IMR-90 (cell line): ENCODE measurements at regions not wholly inside any gene's neighbourhood (a gene's known extent, or its start where the extent isn't known, plus 50 kb on each side); places are given as distances from the start of the nearest gene placed in this dataset.

Experiments used
- ATAC-seq: fragments of 200-7000 bp; cut with Tn5 transposase; 2 replicates; pipeline ENCODE4 v1.9.1; 2020; ENCODE audit warnings: low read depth, mild to moderate bottlenecking, moderate library complexity
- BruUV-seq: library from RNA; stranded (reverse); fragments of 400-500 nt; replicated peaks from 2 replicates; lab custom pipeline; 2021; lab: Mats Ljungman, UMichigan
- CTCF ChIA-PET: fragments of 300-600 bp; formaldehyde crosslinking; extraction: SDS; loops from one replicate; lab custom pipeline; 2021; ENCODE audit warnings: antibody characterized with exemption; lab: Yijun Ruan, JAX
- POLR2A ChIA-PET: fragments of 300-600 bp; sonication (Branson Sonifier 250); formaldehyde crosslinking; loops from one replicate; lab custom pipeline; 2022; ENCODE audit warnings: antibody characterized with exemption; ENCODE audit not compliant: unreplicated experiment; lab: Charles Lee
- DNase-seq: peaks from one replicate; pipeline ENCODE4 v3.0.0; 2013
- H2AFZ ChIP-seq: replicated peaks from 2 replicates; pipeline ENCODE3; 2013; ENCODE audit warnings: low read length, mild to moderate bottlenecking; ENCODE audit not compliant: poor library complexity
- H2AK5ac ChIP-seq: 2 replicates; pipeline ENCODE4 v1.6.1; 2013; ENCODE audit warnings: low read depth, low read length, inconsistent platforms
- H2AK9ac ChIP-seq: replicated peaks from 2 replicates; pipeline ENCODE3; 2013; ENCODE audit warnings: mild to moderate bottlenecking, low read depth, low read length, moderate library complexity; ENCODE audit not compliant: poor library complexity
- H2BK120ac ChIP-seq: 2 replicates; pipeline ENCODE4 v1.6.1; 2013; ENCODE audit warnings: low read depth, low read length, inconsistent platforms
- H2BK15ac ChIP-seq: 3 replicates; pipeline ENCODE4 v1.6.1; 2013; ENCODE audit warnings: low read depth, low read length, inconsistent platforms
- H2BK20ac ChIP-seq: 2 replicates; pipeline ENCODE4 v1.6.1; 2013; ENCODE audit warnings: low read depth, mild to moderate bottlenecking, inconsistent platforms, low read length, moderate library complexity
- H2BK5ac ChIP-seq: 2 replicates; pipeline ENCODE4 v1.6.1; 2013; ENCODE audit warnings: mild to moderate bottlenecking, low read depth, low read length, inconsistent platforms; ENCODE audit not compliant: poor library complexity, severe bottlenecking
- H3K14ac ChIP-seq: replicated peaks from 2 replicates; pipeline ENCODE4 v1.6.1; 2013; ENCODE audit warnings: low read depth, low read length, inconsistent platforms
- H3K18ac ChIP-seq: 2 replicates; pipeline ENCODE4 v1.6.1; 2013; ENCODE audit warnings: low read depth, low read length, control low read depth
- H3K23ac ChIP-seq: 2 replicates; pipeline ENCODE4 v1.6.1; 2013; ENCODE audit warnings: low read depth, low read length, inconsistent platforms
- H3K27ac ChIP-seq: 2 replicates; pipeline ENCODE4 v1.5.1; 2013; ENCODE audit warnings: mild to moderate bottlenecking, control low read depth, low read length; ENCODE audit not compliant: insufficient read depth
- H3K27me3 ChIP-seq: 2 replicates; pipeline ENCODE4 v1.6.1; 2013; ENCODE audit warnings: low read length; ENCODE audit not compliant: control insufficient read depth, insufficient read depth
- H3K36me3 ChIP-seq: 2 replicates; pipeline ENCODE4 v1.6.1; 2013; ENCODE audit warnings: low read length, mixed read lengths; ENCODE audit not compliant: control insufficient read depth, insufficient read depth
- H3K4ac ChIP-seq: 2 replicates; pipeline ENCODE4 v1.6.1; 2013; ENCODE audit warnings: low read depth, low read length, inconsistent platforms
- H3K4me1 ChIP-seq: 2 replicates; pipeline ENCODE4 v1.6.1; 2013; ENCODE audit warnings: low read length, mixed read lengths; ENCODE audit not compliant: control insufficient read depth, insufficient read depth
- H3K4me2 ChIP-seq: 2 replicates; pipeline ENCODE4 v1.6.1; 2013; ENCODE audit warnings: low read depth, mild to moderate bottlenecking, control low read depth, low read length, moderate library complexity
- H3K4me3 ChIP-seq: 2 replicates; pipeline ENCODE4 v1.5.1; 2013; ENCODE audit warnings: low read depth, mild to moderate bottlenecking, control low read depth, low read length, moderate library complexity; ENCODE audit not compliant: insufficient read depth
- H3K56ac ChIP-seq: 2 replicates; pipeline ENCODE4 v1.6.1; 2013; ENCODE audit warnings: low read length, inconsistent platforms; ENCODE audit not compliant: insufficient read depth; ENCODE audit errors: extremely low read depth
- H3K79me1 ChIP-seq, 2 experiments: 2 replicates each; pipeline ENCODE4 v1.6.1; 2013; ENCODE audit warnings: low read length in 2 of 2, inconsistent platforms in 1 of 2, low read depth in 1 of 2
- H3K9ac ChIP-seq: 2 replicates; pipeline ENCODE4 v1.6.1; 2013; ENCODE audit warnings: low read depth, low read length, control low read depth
- H3K9me1 ChIP-seq: 2 replicates; pipeline ENCODE4 v1.6.1; 2013; ENCODE audit warnings: low read length, inconsistent platforms; ENCODE audit not compliant: insufficient read depth
- H3K9me3 ChIP-seq: 2 replicates; pipeline ENCODE4 v1.6.1; 2013; ENCODE audit warnings: low read length; ENCODE audit not compliant: control insufficient read depth, insufficient read depth
- H4K20me1 ChIP-seq: 2 replicates; pipeline ENCODE4 v1.6.1; 2013; ENCODE audit warnings: low read length, inconsistent platforms; ENCODE audit not compliant: insufficient read depth
- H4K5ac ChIP-seq: 2 replicates; pipeline ENCODE4 v1.6.1; 2013; ENCODE audit warnings: mild to moderate bottlenecking, low read depth, low read length, control low read depth
- H4K8ac ChIP-seq, 2 experiments: 2 replicates each; pipeline ENCODE4 v1.6.1; 2013; ENCODE audit warnings: low read depth in 2 of 2, low read length in 2 of 2, control low read depth in 1 of 2, inconsistent platforms in 1 of 2
- H4K91ac ChIP-seq: 2 replicates; pipeline ENCODE4 v1.6.1; 2013; ENCODE audit warnings: low read depth, low read length, inconsistent platforms; ENCODE audit not compliant: insufficient read depth
- CTCF ChIP-seq: conservative IDR thresholded peaks from 2 replicates; pipeline ENCODE4 v1.5.1; 2012; ENCODE audit warnings: mild to moderate bottlenecking, low read depth, low read length, improper control_type of control experiment
- MAFK ChIP-seq: IDR thresholded peaks from 2 replicates; pipeline ENCODE4 v1.6.1; 2012; ENCODE audit warnings: low read depth, low read length, improper control_type of control experiment
- MXI1 ChIP-seq: IDR thresholded peaks from 2 replicates; pipeline ENCODE4 v1.6.1; 2012; ENCODE audit warnings: low read depth, mild to moderate bottlenecking, low read length, moderate library complexity, borderline replicate concordance
- RAD21 ChIP-seq: IDR thresholded peaks from 2 replicates; pipeline ENCODE4 v1.6.1; 2012; ENCODE audit warnings: low read length, improper control_type of control experiment
- RCOR1 ChIP-seq: IDR thresholded peaks from 2 replicates; pipeline ENCODE4 v1.6.1; 2012; ENCODE audit warnings: mild to moderate bottlenecking, low read length, improper control_type of control experiment; ENCODE audit not compliant: insufficient replicate concordance
- RFX5 ChIP-seq: IDR thresholded peaks from 2 replicates; pipeline ENCODE4 v1.8.0; 2012; ENCODE audit warnings: low read depth, mild to moderate bottlenecking, low read length, moderate library complexity
- SMC3 ChIP-seq: fragments of 150-350 bp; IDR thresholded peaks from 2 replicates; pipeline ENCODE4 v1.6.1; 2016; ENCODE audit warnings: low read depth, mild to moderate bottlenecking, antibody characterized with exemption, low read length, moderate library complexity
- WGBS, 2 experiments: methylation state at CpG; one replicate each; pipeline versions ENCODE4 v1.1.5 to v1.1.7; 2013; ENCODE audit warnings: missing lambda C conversion rate in 2 of 2; ENCODE audit not compliant: insufficient read length in 1 of 2; ENCODE audit errors: extremely low coverage in 2 of 2; 5-methylcytosine and 5-hydroxymethylcytosine counted together
- dilution Hi-C: fragments of 300-500 bp; cut with HindIII; formaldehyde crosslinking; loops from one replicate; pipeline ENCODE4 v1.14.3; 2018; ENCODE audit warnings: low sequenced_read_pairs; ENCODE audit not compliant: unreplicated experiment
- in situ Hi-C: fragments of 300-500 bp; cut with MboI; formaldehyde crosslinking; loops from 3 replicates; pipeline ENCODE4 v1.14.3; 2019; ENCODE audit warnings: low sequenced_read_pairs, inconsistent platforms, mixed read lengths
- intact Hi-C: fragments of 100-400 bp; cut with micrococcal nuclease; formaldehyde crosslinking; loops from 2 replicates; pipeline ENCODE4 v1.10.0; 2022

DNA sequence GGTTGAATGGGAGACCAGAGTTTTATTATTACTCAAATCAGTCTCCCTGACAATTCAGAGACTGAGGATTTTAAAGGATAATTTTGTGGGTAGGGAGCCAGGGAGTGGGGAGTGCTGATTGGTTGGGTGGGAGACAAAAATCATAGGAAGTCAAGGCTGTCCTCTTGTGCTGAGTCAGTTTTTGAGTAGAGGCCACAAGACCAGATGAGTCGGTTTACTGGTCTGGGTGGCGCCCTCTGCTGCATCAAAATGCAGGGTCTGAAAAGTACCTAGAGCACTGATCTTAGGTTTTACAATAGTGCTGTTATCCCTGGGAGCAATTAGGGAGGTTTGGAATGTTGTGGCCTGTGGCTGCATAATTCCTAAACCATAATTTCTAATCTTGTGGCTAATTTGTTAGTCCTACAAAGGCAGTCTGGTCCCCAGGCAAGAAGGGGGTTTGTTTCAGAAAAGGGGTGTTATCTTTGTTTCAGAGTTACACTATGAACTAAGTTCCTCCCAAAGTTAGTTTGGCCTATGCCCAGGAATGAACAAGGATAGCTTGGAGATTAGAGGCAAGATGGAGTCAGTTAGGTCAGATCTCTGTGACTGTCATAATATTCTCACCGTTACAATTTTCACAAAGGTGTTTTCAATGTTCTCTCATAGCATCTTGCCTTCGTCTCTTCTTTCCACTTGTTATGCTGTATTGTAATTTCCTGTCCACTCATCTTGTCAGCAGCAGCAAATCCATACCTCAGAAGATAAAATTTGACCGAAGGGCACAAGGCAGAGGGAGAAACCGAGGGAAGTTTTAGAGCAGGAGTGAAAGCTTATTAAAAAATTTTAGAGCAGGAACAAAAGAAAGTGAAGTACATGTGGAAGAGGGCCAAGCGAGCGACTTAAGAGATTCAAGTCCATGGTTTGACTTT lies 59.2 kb upstream of the CLINT1 start:
- TF ChIP-seq MAFK (peak; percentile 82), RAD21 (peak; percentile 60), RCOR1 (no peak), RFX5 (no peak), SMC3 (peak; percentile 67), MXI1 (no peak), CTCF (peak; percentile 61)
- Histone ChIP-seq H4K20me1 (no peaks in the 10 kb centered on the region), H3K36me3 (no peaks in the 10 kb centered on the region), H3K14ac (no peak overlapping the region), H2AK9ac (no peak overlapping the region), H2BK20ac (no peak overlapping the region), H3K79me1 (no peaks in the 10 kb centered on the region), H3K27ac (no peak overlapping the region), H3K9me3 (no peaks in the 10 kb centered on the region), H3K27me3 (peaks cover 8% of the 10 kb centered on the region), H4K91ac (no peak overlapping the region), H3K4me2 (no peak overlapping the region), H4K5ac (no peak overlapping the region), H2BK120ac (no peak overlapping the region), H3K4me3 (no peak overlapping the region), H3K56ac (no peak overlapping the region), H3K9ac (no peak overlapping the region), H3K4me1 (no peaks in the 10 kb centered on the region), H3K9me1 (no peaks in the 10 kb centered on the region), H2AK5ac (no peak overlapping the region), H3K23ac (no peak overlapping the region), H3K18ac (no peak overlapping the region), H3K4ac (no peak overlapping the region), H4K8ac (no peak overlapping the region), H2BK15ac (no peak overlapping the region), H2BK5ac (no peak overlapping the region), H2AFZ (no peak overlapping the region)
- no TSS peak for BruUV-seq
- 80% methylated on average over 3 of the region's 8 CpGs; no CpG with 5 or more reads in 1 of the 2 experiments for WGBS, 2 experiments
- in situ Hi-C loops = no loop called here
- ChIA-PET CTCF (interaction anchor here (0.8 to 1.4 kb wide), 5 partner anchors 9 to 100 kb away, joined by 3 read pairs; no protein-coding TSS in a partner anchor), POLR2A (no interaction called here)
- dilution Hi-C loops = no loop called here
- peak; percentile 75 for DNase-seq
- peak; percentile 86 for ATAC-seq
- intact Hi-C loops = loop anchor here (1.0 to 5.0 kb wide), 3 partner anchors 63 to 156 kb away; no protein-coding TSS in a partner anchor
